MM.1S (cell line): ENCODE measurements at regions not wholly inside any gene's neighbourhood (a gene's known extent, or its start where the extent isn't known, plus 50 kb on each side); places are given as distances from the start of the nearest gene placed in this dataset.

Experiments used
- DNase-seq: peaks from one replicate; pipeline ENCODE4 v3.0.0-alpha.2; 2015
- H2AFZ ChIP-seq: fragments of 300-600 bp; sonication (generic); 2 replicates; pipeline ENCODE4 v1.6.0; 2016; ENCODE audit warnings: antibody characterized with exemption, low read length
- H3F3A ChIP-seq: fragments of 300-600 bp; sonication (generic); 2 replicates; pipeline ENCODE4 v1.6.1; 2016; ENCODE audit warnings: mild to moderate bottlenecking, antibody characterized with exemption, low read length, moderate library complexity, mixed read lengths; ENCODE audit not compliant: insufficient read depth
- H3K27ac ChIP-seq: fragments of 300-600 bp; sonication (generic); 2 replicates; pipeline ENCODE4 v1.5.1; 2016; ENCODE audit warnings: mild to moderate bottlenecking, low read length
- H3K27me3 ChIP-seq: fragments of 300-600 bp; sonication (generic); replicated peaks from 2 replicates; pipeline ENCODE4 v1.6.0; 2016; ENCODE audit warnings: low read length; ENCODE audit not compliant: insufficient read depth
- H3K36me3 ChIP-seq: fragments of 300-600 bp; sonication (generic); replicated peaks from 2 replicates; pipeline ENCODE4 v1.6.1; 2016; ENCODE audit warnings: mild to moderate bottlenecking, low read length, mixed read lengths; ENCODE audit not compliant: insufficient read depth
- H3K4me1 ChIP-seq: fragments of 300-600 bp; sonication (generic); 2 replicates; pipeline ENCODE4 v1.6.1; 2016; ENCODE audit warnings: low read length, mixed read lengths
- H3K4me2 ChIP-seq: fragments of 300-600 bp; sonication (generic); 2 replicates; pipeline ENCODE4 v1.6.0; 2016; ENCODE audit warnings: low read depth, low read length
- H3K4me3 ChIP-seq: fragments of 300-600 bp; sonication (generic); 2 replicates; pipeline ENCODE4 v1.5.1; 2016; ENCODE audit warnings: low read length, mixed read lengths
- H3K79me2 ChIP-seq: fragments of 300-600 bp; sonication (generic); 2 replicates; pipeline ENCODE4 v1.6.1; 2016; ENCODE audit warnings: mixed run types, low read length, mixed read lengths
- H3K9ac ChIP-seq: fragments of 300-600 bp; sonication (generic); 2 replicates; pipeline ENCODE4 v1.6.1; 2016; ENCODE audit warnings: low read length, mixed read lengths
- H3K9me2 ChIP-seq: fragments of 300-600 bp; sonication (generic); replicated peaks from 2 replicates; pipeline ENCODE4 v1.6.1; 2016; ENCODE audit warnings: mild to moderate bottlenecking, low read length, mixed read lengths; ENCODE audit not compliant: insufficient read depth
- H3K9me3 ChIP-seq: fragments of 300-600 bp; sonication (generic); replicated peaks from 2 replicates; pipeline ENCODE4 v1.6.1; 2016; ENCODE audit warnings: mild to moderate bottlenecking, low read length, mixed read lengths; ENCODE audit not compliant: insufficient read depth
- H4K20me1 ChIP-seq: fragments of 300-600 bp; sonication (generic); 2 replicates; pipeline ENCODE4 v1.6.1; 2016; ENCODE audit warnings: mild to moderate bottlenecking, low read length, moderate library complexity, mixed read lengths; ENCODE audit not compliant: insufficient read depth
- CTCF ChIP-seq: fragments of 300-600 bp; sonication (generic); IDR thresholded peaks from 2 replicates; pipeline ENCODE4 v1.5.1; 2016; ENCODE audit warnings: antibody characterized with exemption, low read length, mixed read lengths
- EZH2 ChIP-seq: fragments of 300-600 bp; sonication (generic); optimal IDR thresholded peaks from 2 replicates; pipeline ENCODE3; 2017; ENCODE audit warnings: low read depth, mild to moderate bottlenecking, antibody characterized with exemption, low read length, mixed read lengths
- EZH2phosphoT487 ChIP-seq: fragments of 300-600 bp; sonication (generic); IDR thresholded peaks from 2 replicates; pipeline ENCODE4 v1.6.1; 2018; ENCODE audit warnings: antibody characterized with exemption, low read length

GRCh38 chr6:153616506-153616905 is 422.5 kb upstream of the OPRM1 start:
- H3K4me3 ChIP-seq = no peak overlapping the region
- H3K4me1 ChIP-seq = no peaks in the 10 kb centered on the region
- TF ChIP-seq EZH2 (no peak), CTCF (no peak), EZH2phosphoT487 (no peak)
- no peak overlapping the region for H2AFZ ChIP-seq
- H3F3A ChIP-seq = no peaks in the 10 kb centered on the region
- H3K9me3 ChIP-seq = no peaks in the 10 kb centered on the region
- no peaks in the 10 kb centered on the region for H3K27me3 ChIP-seq
- no peak for DNase-seq
- no peaks in the 10 kb centered on the region for H3K79me2 ChIP-seq
- no peak overlapping the region for H3K4me2 ChIP-seq
- H3K9ac ChIP-seq = no peak overlapping the region
- H3K36me3 ChIP-seq = no peaks in the 10 kb centered on the region
- no peaks in the 10 kb centered on the region for H4K20me1 ChIP-seq
- H3K9me2 ChIP-seq = no peaks in the 10 kb centered on the region
- H3K27ac ChIP-seq = no peak overlapping the region

GRCh38 chr6:153613719-153614455 is 425.2 kb upstream of the OPRM1 start:
- Histone ChIP-seq H3K4me2 (no peak overlapping the region), H3K9me2 (no peaks in the 10 kb centered on the region), H3K79me2 (no peaks in the 10 kb centered on the region), H3K9ac (no peak overlapping the region), H3K27ac (no peak overlapping the region), H2AFZ (no peak overlapping the region), H3K4me3 (no peak overlapping the region), H4K20me1 (no peaks in the 10 kb centered on the region), H3F3A (no peaks in the 10 kb centered on the region), H3K36me3 (no peaks in the 10 kb centered on the region), H3K4me1 (no peaks in the 10 kb centered on the region), H3K9me3 (no peaks in the 10 kb centered on the region), H3K27me3 (no peaks in the 10 kb centered on the region)
- no peak for TF ChIP-seq EZH2phosphoT487
- no peak for TF ChIP-seq EZH2
- TF ChIP-seq CTCF = no peak
- no peak for DNase-seq

- H3K36me3 ChIP-seq = no peaks in the 10 kb centered on the region
- H2AFZ ChIP-seq = no peak overlapping the region
- H3K4me2 ChIP-seq = no peak overlapping the region
- H3K4me1 ChIP-seq = no peaks in the 10 kb centered on the region
- no peaks in the 10 kb centered on the region for H3K27me3 ChIP-seq
- H3K9ac ChIP-seq = no peak overlapping the region
- TF ChIP-seq CTCF (no peak), EZH2 (no peak), EZH2phosphoT487 (no peak)
- no peaks in the 10 kb centered on the region for H3K9me3 ChIP-seq
- DNase-seq = no peak
- no peaks in the 10 kb centered on the region for H3K9me2 ChIP-seq
- no peak overlapping the region for H3K4me3 ChIP-seq
- no peaks in the 10 kb centered on the region for H3K79me2 ChIP-seq
- H3K27ac ChIP-seq = no peak overlapping the region
- no peaks in the 10 kb centered on the region for H3F3A ChIP-seq
- no peaks in the 10 kb centered on the region for H4K20me1 ChIP-seq
These were observed 436.6 kb upstream of the OPRM1 start for GRCh38 chr6:153602401-153602800.
